IMR-90 (cell line): ENCODE measurements at regions not wholly inside any gene's neighbourhood (a gene's known extent, or its start where the extent isn't known, plus 50 kb on each side); places are given as distances from the start of the nearest gene placed in this dataset.

Source experiments
- ATAC-seq: fragments of 200-7000 bp; cut with Tn5 transposase; 2 replicates; pipeline ENCODE4 v1.9.1; 2020; ENCODE audit warnings: low read depth, mild to moderate bottlenecking, moderate library complexity
- BruUV-seq: library from RNA; stranded (reverse); fragments of 400-500 nt; replicated peaks from 2 replicates; lab custom pipeline; 2021; lab: Mats Ljungman, UMichigan
- CTCF ChIA-PET: fragments of 300-600 bp; formaldehyde crosslinking; extraction: SDS; loops from one replicate; lab custom pipeline; 2021; ENCODE audit warnings: antibody characterized with exemption; lab: Yijun Ruan, JAX
- POLR2A ChIA-PET: fragments of 300-600 bp; sonication (Branson Sonifier 250); formaldehyde crosslinking; loops from one replicate; lab custom pipeline; 2022; ENCODE audit warnings: antibody characterized with exemption; ENCODE audit not compliant: unreplicated experiment; lab: Charles Lee
- DNase-seq: peaks from one replicate; pipeline ENCODE4 v3.0.0; 2013
- H2AFZ ChIP-seq: replicated peaks from 2 replicates; pipeline ENCODE3; 2013; ENCODE audit warnings: low read length, mild to moderate bottlenecking; ENCODE audit not compliant: poor library complexity
- H2AK5ac ChIP-seq: 2 replicates; pipeline ENCODE4 v1.6.1; 2013; ENCODE audit warnings: low read depth, low read length, inconsistent platforms
- H2AK9ac ChIP-seq: replicated peaks from 2 replicates; pipeline ENCODE3; 2013; ENCODE audit warnings: mild to moderate bottlenecking, low read depth, low read length, moderate library complexity; ENCODE audit not compliant: poor library complexity
- H2BK120ac ChIP-seq: 2 replicates; pipeline ENCODE4 v1.6.1; 2013; ENCODE audit warnings: low read depth, low read length, inconsistent platforms
- H2BK15ac ChIP-seq: 3 replicates; pipeline ENCODE4 v1.6.1; 2013; ENCODE audit warnings: low read depth, low read length, inconsistent platforms
- H2BK20ac ChIP-seq: 2 replicates; pipeline ENCODE4 v1.6.1; 2013; ENCODE audit warnings: low read depth, mild to moderate bottlenecking, inconsistent platforms, low read length, moderate library complexity
- H2BK5ac ChIP-seq: 2 replicates; pipeline ENCODE4 v1.6.1; 2013; ENCODE audit warnings: mild to moderate bottlenecking, low read depth, low read length, inconsistent platforms; ENCODE audit not compliant: poor library complexity, severe bottlenecking
- H3K14ac ChIP-seq: replicated peaks from 2 replicates; pipeline ENCODE4 v1.6.1; 2013; ENCODE audit warnings: low read depth, low read length, inconsistent platforms
- H3K18ac ChIP-seq: 2 replicates; pipeline ENCODE4 v1.6.1; 2013; ENCODE audit warnings: low read depth, low read length, control low read depth
- H3K23ac ChIP-seq: 2 replicates; pipeline ENCODE4 v1.6.1; 2013; ENCODE audit warnings: low read depth, low read length, inconsistent platforms
- H3K27ac ChIP-seq: 2 replicates; pipeline ENCODE4 v1.5.1; 2013; ENCODE audit warnings: mild to moderate bottlenecking, control low read depth, low read length; ENCODE audit not compliant: insufficient read depth
- H3K27me3 ChIP-seq: 2 replicates; pipeline ENCODE4 v1.6.1; 2013; ENCODE audit warnings: low read length; ENCODE audit not compliant: control insufficient read depth, insufficient read depth
- H3K36me3 ChIP-seq: 2 replicates; pipeline ENCODE4 v1.6.1; 2013; ENCODE audit warnings: low read length, mixed read lengths; ENCODE audit not compliant: control insufficient read depth, insufficient read depth
- H3K4ac ChIP-seq: 2 replicates; pipeline ENCODE4 v1.6.1; 2013; ENCODE audit warnings: low read depth, low read length, inconsistent platforms
- H3K4me1 ChIP-seq: 2 replicates; pipeline ENCODE4 v1.6.1; 2013; ENCODE audit warnings: low read length, mixed read lengths; ENCODE audit not compliant: control insufficient read depth, insufficient read depth
- H3K4me2 ChIP-seq: 2 replicates; pipeline ENCODE4 v1.6.1; 2013; ENCODE audit warnings: low read depth, mild to moderate bottlenecking, control low read depth, low read length, moderate library complexity
- H3K4me3 ChIP-seq: 2 replicates; pipeline ENCODE4 v1.5.1; 2013; ENCODE audit warnings: low read depth, mild to moderate bottlenecking, control low read depth, low read length, moderate library complexity; ENCODE audit not compliant: insufficient read depth
- H3K56ac ChIP-seq: 2 replicates; pipeline ENCODE4 v1.6.1; 2013; ENCODE audit warnings: low read length, inconsistent platforms; ENCODE audit not compliant: insufficient read depth; ENCODE audit errors: extremely low read depth
- H3K79me1 ChIP-seq, 2 experiments: 2 replicates each; pipeline ENCODE4 v1.6.1; 2013; ENCODE audit warnings: low read length in 2 of 2, inconsistent platforms in 1 of 2, low read depth in 1 of 2
- H3K9ac ChIP-seq: 2 replicates; pipeline ENCODE4 v1.6.1; 2013; ENCODE audit warnings: low read depth, low read length, control low read depth
- H3K9me1 ChIP-seq: 2 replicates; pipeline ENCODE4 v1.6.1; 2013; ENCODE audit warnings: low read length, inconsistent platforms; ENCODE audit not compliant: insufficient read depth
- H3K9me3 ChIP-seq: 2 replicates; pipeline ENCODE4 v1.6.1; 2013; ENCODE audit warnings: low read length; ENCODE audit not compliant: control insufficient read depth, insufficient read depth
- H4K20me1 ChIP-seq: 2 replicates; pipeline ENCODE4 v1.6.1; 2013; ENCODE audit warnings: low read length, inconsistent platforms; ENCODE audit not compliant: insufficient read depth
- H4K5ac ChIP-seq: 2 replicates; pipeline ENCODE4 v1.6.1; 2013; ENCODE audit warnings: mild to moderate bottlenecking, low read depth, low read length, control low read depth
- H4K8ac ChIP-seq, 2 experiments: 2 replicates each; pipeline ENCODE4 v1.6.1; 2013; ENCODE audit warnings: low read depth in 2 of 2, low read length in 2 of 2, control low read depth in 1 of 2, inconsistent platforms in 1 of 2
- H4K91ac ChIP-seq: 2 replicates; pipeline ENCODE4 v1.6.1; 2013; ENCODE audit warnings: low read depth, low read length, inconsistent platforms; ENCODE audit not compliant: insufficient read depth
- RAD21 ChIP-seq: IDR thresholded peaks from 2 replicates; pipeline ENCODE4 v1.6.1; 2012; ENCODE audit warnings: low read length, improper control_type of control experiment
- RCOR1 ChIP-seq: IDR thresholded peaks from 2 replicates; pipeline ENCODE4 v1.6.1; 2012; ENCODE audit warnings: mild to moderate bottlenecking, low read length, improper control_type of control experiment; ENCODE audit not compliant: insufficient replicate concordance
- SMC3 ChIP-seq: fragments of 150-350 bp; IDR thresholded peaks from 2 replicates; pipeline ENCODE4 v1.6.1; 2016; ENCODE audit warnings: low read depth, mild to moderate bottlenecking, antibody characterized with exemption, low read length, moderate library complexity
- dilution Hi-C: fragments of 300-500 bp; cut with HindIII; formaldehyde crosslinking; loops from one replicate; pipeline ENCODE4 v1.14.3; 2018; ENCODE audit warnings: low sequenced_read_pairs; ENCODE audit not compliant: unreplicated experiment
- in situ Hi-C: fragments of 300-500 bp; cut with MboI; formaldehyde crosslinking; loops from 3 replicates; pipeline ENCODE4 v1.14.3; 2019; ENCODE audit warnings: low sequenced_read_pairs, inconsistent platforms, mixed read lengths
- intact Hi-C: fragments of 100-400 bp; cut with micrococcal nuclease; formaldehyde crosslinking; loops from 2 replicates; pipeline ENCODE4 v1.10.0; 2022
- TF ChIP-seq, protein P1 (sequence below): conservative IDR thresholded peaks from 2 replicates; pipeline ENCODE4 v1.5.1; 2012; ENCODE audit warnings: mild to moderate bottlenecking, low read depth, low read length, improper control_type of control experiment

DNA sequence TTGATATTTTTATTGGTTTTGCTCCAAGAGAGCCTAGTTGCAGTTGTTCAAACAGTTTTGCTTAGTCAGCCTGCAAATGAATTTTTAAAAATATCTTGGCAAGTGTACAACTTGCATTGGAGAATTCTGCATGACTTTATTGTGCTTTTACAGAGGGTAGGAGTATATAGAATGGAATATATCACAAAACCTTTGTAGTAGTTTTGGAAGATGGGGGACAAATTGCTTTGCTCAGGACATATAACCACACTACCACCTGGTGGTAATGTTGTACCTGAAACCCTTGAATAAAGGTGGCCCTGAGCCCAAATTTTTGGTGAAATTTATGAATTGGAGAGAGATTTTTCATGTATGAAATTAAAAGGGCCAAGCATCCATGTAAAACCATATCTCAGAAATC lies 645.2 kb downstream of the MED13L start:
- dilution Hi-C loops, result no loop called here
- H3K36me3 ChIP-seq, result no peaks in the 10 kb centered on the region
- H4K20me1 ChIP-seq, result no peaks in the 10 kb centered on the region
- ChIA-PET CTCF (no interaction called here), POLR2A (no interaction called here)
- no peak overlapping the region for H4K8ac ChIP-seq
- no peak overlapping the region for H3K14ac ChIP-seq
- ATAC-seq, result no peak
- in situ Hi-C loops, result loop anchor here (10.0 kb wide), 1 partner anchor 968 kb away; no protein-coding TSS in a partner anchor
- no peak overlapping the region for H3K4me2 ChIP-seq
- no peaks in the 10 kb centered on the region for H3K79me1 ChIP-seq
- H3K4me1 ChIP-seq, result no peaks in the 10 kb centered on the region
- H3K9ac ChIP-seq, result no peak overlapping the region
- no peak overlapping the region for H3K27ac ChIP-seq
- no peaks in the 10 kb centered on the region for H3K9me3 ChIP-seq
- no peak overlapping the region for H2AK9ac ChIP-seq
- no peaks in the 10 kb centered on the region for H3K9me1 ChIP-seq
- intact Hi-C loops, result loop anchor here (2.0 to 5.0 kb wide), 2 partner anchors 950 to 970 kb away; partner anchors contain the start of gene TBX3
- H2BK120ac ChIP-seq, result no peak overlapping the region
- H3K4me3 ChIP-seq, result no peak overlapping the region
- no peak overlapping the region for H4K5ac ChIP-seq
- no peak overlapping the region for H3K4ac ChIP-seq
- no peak overlapping the region for H3K23ac ChIP-seq
- BruUV-seq, result no TSS peak
- no peak overlapping the region for H2AK5ac ChIP-seq
- DNase-seq, result peak; percentile 28
- H4K91ac ChIP-seq, result no peak overlapping the region
- TF ChIP-seq SMC3 (peak; percentile 46), RCOR1 (no peak), RAD21 (peak; percentile 52)
- TF ChIP-seq, protein P1, sequence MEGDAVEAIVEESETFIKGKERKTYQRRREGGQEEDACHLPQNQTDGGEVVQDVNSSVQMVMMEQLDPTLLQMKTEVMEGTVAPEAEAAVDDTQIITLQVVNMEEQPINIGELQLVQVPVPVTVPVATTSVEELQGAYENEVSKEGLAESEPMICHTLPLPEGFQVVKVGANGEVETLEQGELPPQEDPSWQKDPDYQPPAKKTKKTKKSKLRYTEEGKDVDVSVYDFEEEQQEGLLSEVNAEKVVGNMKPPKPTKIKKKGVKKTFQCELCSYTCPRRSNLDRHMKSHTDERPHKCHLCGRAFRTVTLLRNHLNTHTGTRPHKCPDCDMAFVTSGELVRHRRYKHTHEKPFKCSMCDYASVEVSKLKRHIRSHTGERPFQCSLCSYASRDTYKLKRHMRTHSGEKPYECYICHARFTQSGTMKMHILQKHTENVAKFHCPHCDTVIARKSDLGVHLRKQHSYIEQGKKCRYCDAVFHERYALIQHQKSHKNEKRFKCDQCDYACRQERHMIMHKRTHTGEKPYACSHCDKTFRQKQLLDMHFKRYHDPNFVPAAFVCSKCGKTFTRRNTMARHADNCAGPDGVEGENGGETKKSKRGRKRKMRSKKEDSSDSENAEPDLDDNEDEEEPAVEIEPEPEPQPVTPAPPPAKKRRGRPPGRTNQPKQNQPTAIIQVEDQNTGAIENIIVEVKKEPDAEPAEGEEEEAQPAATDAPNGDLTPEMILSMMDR, result peak; percentile 36
- no peak overlapping the region for H3K56ac ChIP-seq
- H2BK20ac ChIP-seq, result no peak overlapping the region
- H2BK15ac ChIP-seq, result no peak overlapping the region
- no peak overlapping the region for H3K18ac ChIP-seq
- no peak overlapping the region for H2BK5ac ChIP-seq
- H3K27me3 ChIP-seq, result no peaks in the 10 kb centered on the region; the same call in 1 of the 2 replicates
- H2AFZ ChIP-seq, result no peak overlapping the region
